GM12873 (cell line): ENCODE measurements at regions not wholly inside any gene's neighbourhood (a gene's known extent, or its start where the extent isn't known, plus 50 kb on each side); places are given as distances from the start of the nearest gene placed in this dataset.

Source experiments
- CTCF ChIP-seq: IDR thresholded peaks from 2 replicates; pipeline ENCODE4 v1.5.1; 2012; ENCODE audit warnings: low read depth, mild to moderate bottlenecking, moderate library complexity, low read length, control low read depth; ENCODE audit not compliant: insufficient read depth; ENCODE audit errors: missing control alignments

- no peak for TF ChIP-seq CTCF
Measured at GRCh38 chr5:103981592-103981991, 419.0 kb upstream of the NUDT12 start.

- peak; percentile 25 for TF ChIP-seq CTCF
Measured at GRCh38 chr5:103973669-103974068, 411.1 kb upstream of the NUDT12 start.

GRCh38 chr5:103962023-103962422, 399.4 kb upstream of the NUDT12 start:
- no peak for TF ChIP-seq CTCF

GRCh38 chr5:103953601-103954382, 391.2 kb upstream of the NUDT12 start:
- TF ChIP-seq CTCF = no peak

GRCh38 chr5:103951776-103952175, 389.2 kb upstream of the NUDT12 start:
- TF ChIP-seq CTCF = no peak

GRCh38 chr5:103943230-103943629, 380.6 kb upstream of the NUDT12 start:
- no peak for TF ChIP-seq CTCF

GRCh38 chr5:103942587-103943186, 380.1 kb upstream of the NUDT12 start:
- no peak for TF ChIP-seq CTCF
